ENCODE measurements at regions not wholly inside any gene's neighbourhood (a gene's known extent, or its start where the extent isn't known, plus 50 kb on each side); places are given as distances from the start of the nearest gene placed in this dataset.

- no peak for TF ChIP-seq POLR2A (IDR thresholded peaks at IDR 0.05)
- no peak for TF ChIP-seq CTCF (IDR thresholded peaks at IDR 0.05)
- no peak for TF ChIP-seq EP300 (IDR thresholded peaks at IDR 0.05)
- no peaks in the 10 kb centered on the region for H3K9me3 ChIP-seq
- DNase-seq (ENCODE audit: low spot score in 2 of 2): no peak
- H3K4me3 ChIP-seq: no peak overlapping the region
- no peaks in the 10 kb centered on the region for H3K27me3 ChIP-seq
- no peaks in the 10 kb centered on the region for H3K36me3 ChIP-seq
- H3K27ac ChIP-seq: no peak overlapping the region
- WGBS, 2 donors: 51 to 53% methylated on average over 2 of the region's 2 CpGs
- no peaks in the 10 kb centered on the region for H3K4me1 ChIP-seq
Measured at GRCh38 chr10:107471911-107472310, 307.4 kb upstream of the SORCS1 start.

GRCh38 chr10:107453561-107453960, 289.1 kb upstream of the SORCS1 start:
- DNase-seq (ENCODE audit: low spot score in 2 of 2): no peak
- Histone ChIP-seq H3K27ac (no peak overlapping the region), H3K9me3 (no peaks in the 10 kb centered on the region), H3K4me1 (no peaks in the 10 kb centered on the region), H3K4me3 (no peak overlapping the region), H3K36me3 (no peaks in the 10 kb centered on the region), H3K27me3 (no peaks in the 10 kb centered on the region)
- TF ChIP-seq POLR2A (IDR thresholded peaks at IDR 0.05) (no peak), CTCF (IDR thresholded peaks at IDR 0.05) (no peak), EP300 (IDR thresholded peaks at IDR 0.05) (no peak)
- WGBS, 2 donors: 69 to 71% methylated on average over 4 of the region's 4 CpGs

GRCh38 chr10:107451047-107451446, 286.5 kb upstream of the SORCS1 start:
- Histone ChIP-seq H3K4me1 (no peaks in the 10 kb centered on the region), H3K27ac (no peak overlapping the region), H3K27me3 (no peaks in the 10 kb centered on the region), H3K4me3 (no peak overlapping the region), H3K9me3 (no peaks in the 10 kb centered on the region), H3K36me3 (no peaks in the 10 kb centered on the region)
- TF ChIP-seq POLR2A (IDR thresholded peaks at IDR 0.05): no peak
- no peak for TF ChIP-seq CTCF (IDR thresholded peaks at IDR 0.05)
- TF ChIP-seq EP300 (IDR thresholded peaks at IDR 0.05): no peak
- no peak for DNase-seq (ENCODE audit: low spot score in 2 of 2)
- 67 to 70% methylated on average over 4 of the region's 4 CpGs for whole genome bisulfite sequencing, 2 donors

- DNase-seq (ENCODE audit: low spot score in 2 of 2): no peak
- no peaks in the 10 kb centered on the region for H3K4me1 ChIP-seq
- no peak overlapping the region for H3K27ac ChIP-seq
- TF ChIP-seq EP300 (IDR thresholded peaks at IDR 0.05): no peak
- no peak for TF ChIP-seq CTCF (IDR thresholded peaks at IDR 0.05)
- no peak for TF ChIP-seq POLR2A (IDR thresholded peaks at IDR 0.05)
- WGBS, 2 donors: 90 to 96% methylated on average over 5 of the region's 5 CpGs
- H3K9me3 ChIP-seq: no peaks in the 10 kb centered on the region
- H3K4me3 ChIP-seq: no peak overlapping the region
- no peaks in the 10 kb centered on the region for H3K27me3 ChIP-seq
- H3K36me3 ChIP-seq: no peaks in the 10 kb centered on the region
Measured at GRCh38 chr10:107450056-107450455, 285.6 kb upstream of the SORCS1 start.

GRCh38 chr10:107444443-107444842, 279.9 kb upstream of the SORCS1 start:
- H3K4me1 ChIP-seq: no peaks in the 10 kb centered on the region
- H3K27me3 ChIP-seq: no peaks in the 10 kb centered on the region
- H3K9me3 ChIP-seq: no peaks in the 10 kb centered on the region
- no peak overlapping the region for H3K27ac ChIP-seq
- H3K36me3 ChIP-seq: no peaks in the 10 kb centered on the region
- no peak overlapping the region for H3K4me3 ChIP-seq
- WGBS, 2 donors: 87 to 89% methylated on average over 3 of the region's 3 CpGs
- no peak for DNase-seq (ENCODE audit: low spot score in 2 of 2)
- TF ChIP-seq EP300 (IDR thresholded peaks at IDR 0.05) (no peak), CTCF (IDR thresholded peaks at IDR 0.05) (no peak), POLR2A (IDR thresholded peaks at IDR 0.05) (no peak)

Measured in tibial nerve (tissue), 4 donors.